Liver (tissue), 8 donors: ENCODE measurements at regions not wholly inside any gene's neighbourhood (a gene's known extent, or its start where the extent isn't known, plus 50 kb on each side); places are given as distances from the start of the nearest gene placed in this dataset.

Source experiments
- DNase-seq: peaks from one replicate; pipeline ENCODE4 v3.0.0-alpha.2; 2017; ENCODE audit warnings: low spot score
- H3K27ac ChIP-seq, 2 donors: one replicate each; pipeline ENCODE4 v1.7.0; 2013; ENCODE audit warnings: inconsistent platforms in 2 of 2, low read length in 2 of 2, control low read depth in 1 of 2, low read depth in 1 of 2, mild to moderate bottlenecking in 1 of 2
- H3K27me3 ChIP-seq, 4 donors: one replicate each; pipeline versions ENCODE4 v1.6.1 to v1.7.0; 2013; ENCODE audit warnings: low read length in 3 of 4, inconsistent platforms in 1 of 4, mild to moderate bottlenecking in 1 of 4, moderate library complexity in 1 of 4; ENCODE audit not compliant: control insufficient read depth in 4 of 4, insufficient read depth in 4 of 4
- H3K36me3 ChIP-seq, 4 donors: one replicate each; pipeline versions ENCODE4 v1.6.1 to v1.7.0; 2013; ENCODE audit warnings: low read length in 3 of 4, mild to moderate bottlenecking in 3 of 4, low read depth in 1 of 4, moderate library complexity in 1 of 4; ENCODE audit not compliant: control insufficient read depth in 4 of 4, insufficient read depth in 3 of 4
- H3K4me1 ChIP-seq, 4 donors: one replicate each; pipeline versions ENCODE4 v1.6.1 to v1.7.0; 2013; ENCODE audit warnings: low read length in 3 of 4, mild to moderate bottlenecking in 3 of 4, moderate library complexity in 1 of 4; ENCODE audit not compliant: control insufficient read depth in 4 of 4, insufficient read depth in 4 of 4
- H3K4me3 ChIP-seq, 3 donors: one replicate each; pipeline versions ENCODE4 v1.6.1 to v1.7.0; 2013; ENCODE audit warnings: low read length in 3 of 3, control low read depth in 1 of 3, low read depth in 1 of 3, mild to moderate bottlenecking in 1 of 3
- H3K9ac ChIP-seq, 2 donors: one replicate each; pipeline ENCODE4 v1.7.0; 2013; ENCODE audit warnings: low read length in 2 of 2, mild to moderate bottlenecking in 2 of 2, moderate library complexity in 2 of 2, control low read depth in 1 of 2, low read depth in 1 of 2
- H3K9me3 ChIP-seq, 4 donors: one replicate each; pipeline versions ENCODE4 v1.6.1 to v1.7.0; 2013; ENCODE audit warnings: low read length in 3 of 4; ENCODE audit not compliant: control insufficient read depth in 4 of 4
- EGR1 ChIP-seq, 2 donors: IDR thresholded peaks; 2 replicates each; pipeline ENCODE4 v1.6.1; 2016 to 2018; ENCODE audit warnings: antibody characterized with exemption in 2 of 2, low read depth in 2 of 2
- FOXA1 ChIP-seq: IDR thresholded peaks from 2 replicates; pipeline ENCODE4 v1.6.1; 2016; ENCODE audit warnings: antibody characterized with exemption
- FOXA2 ChIP-seq: IDR thresholded peaks from 2 replicates; pipeline ENCODE4 v1.6.1; 2016; ENCODE audit warnings: antibody characterized with exemption
- GABPA ChIP-seq, 2 donors: IDR thresholded peaks in 1 of 2; conservative IDR thresholded peaks in 1 of 2; 2 replicates each; pipeline ENCODE4 v1.6.1; 2016; ENCODE audit warnings: antibody characterized with exemption in 2 of 2, mild to moderate bottlenecking in 1 of 2, moderate library complexity in 1 of 2
- RAD21 ChIP-seq, 2 donors: IDR thresholded peaks; 2 replicates each; pipeline ENCODE4 v1.6.1; 2016; ENCODE audit warnings: antibody characterized with exemption in 2 of 2, mild to moderate bottlenecking in 2 of 2
- RXRA ChIP-seq, 2 donors: IDR thresholded peaks; 2 replicates each; pipeline ENCODE4 v1.6.1; 2017 to 2018; ENCODE audit warnings: antibody characterized with exemption in 2 of 2, mild to moderate bottlenecking in 1 of 2
- SP1 ChIP-seq: IDR thresholded peaks from 2 replicates; pipeline ENCODE4 v1.6.1; 2018; ENCODE audit warnings: antibody characterized with exemption, mild to moderate bottlenecking
- TAF1 ChIP-seq: conservative IDR thresholded peaks from 2 replicates; pipeline ENCODE4 v1.6.1; 2016; ENCODE audit warnings: antibody characterized with exemption, mild to moderate bottlenecking
- WGBS: extraction: QIAGEN DNeasy Blood & Tissue Kit; methylation state at CpG from one replicate; pipeline ENCODE4 v1.1.7; 2013; 5-methylcytosine and 5-hydroxymethylcytosine counted together
- TF ChIP-seq, protein P1 (sequence below): IDR thresholded peaks from 2 replicates; pipeline ENCODE4 v1.6.1; 2016; ENCODE audit warnings: antibody characterized with exemption, mild to moderate bottlenecking
- TF ChIP-seq, protein P2 (sequence below): IDR thresholded peaks from 2 replicates; pipeline ENCODE4 v1.6.1; 2016; ENCODE audit warnings: antibody characterized with exemption
- TF ChIP-seq, protein P3 (sequence below): IDR thresholded peaks from 2 replicates; pipeline ENCODE4 v1.6.1; 2016; ENCODE audit warnings: antibody characterized with exemption
- TF ChIP-seq, protein P4 (sequence below): IDR thresholded peaks from 2 replicates; pipeline ENCODE4 v1.6.1; 2016; ENCODE audit warnings: antibody characterized with exemption
- TF ChIP-seq, protein P5 (sequence below): fragments of 150-350 bp; IDR thresholded peaks from 2 replicates; pipeline ENCODE4 v1.5.1; 2017; ENCODE audit warnings: improper control_type of control experiment, low read depth, low read length; ENCODE audit not compliant: missing input control
- donor health status: healthy.
- donor health status: healthy.
- donor health status: healthy.
- donor health status: healthy.
- donor health status: healthy.

DNA sequence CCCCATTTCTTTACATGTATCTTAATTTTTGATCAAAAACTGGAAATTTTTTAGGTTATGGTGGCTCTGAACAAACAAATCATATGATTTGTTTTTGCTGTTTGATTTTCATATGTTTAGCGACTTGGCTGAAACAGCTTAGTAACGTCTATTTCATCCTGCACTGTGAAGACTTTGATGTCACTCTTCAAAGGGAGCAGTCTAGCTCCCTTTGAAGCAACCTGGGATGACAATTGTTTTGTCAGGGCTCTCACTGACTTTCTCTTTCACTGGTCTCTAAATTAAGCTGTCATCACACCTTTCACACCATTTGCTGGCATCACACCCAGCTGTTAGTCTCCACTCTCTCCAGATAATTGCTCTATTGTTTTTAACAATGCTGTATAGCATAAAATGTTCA is 896.9 kb downstream of the IGSF11 start:
- H3K27ac ChIP-seq = no peak overlapping the region
- WGBS = 53% methylated on average over 2 of the region's 2 CpGs
- H3K9me3 ChIP-seq = peaks cover 0 to 2% (median 1%) of the 10 kb centered on the region in 4 donors
- H3K4me1 ChIP-seq = no peaks in the 10 kb centered on the region
- no peak overlapping the region for H3K4me3 ChIP-seq
- H3K9ac ChIP-seq = no peak overlapping the region
- no peak for DNase-seq
- no peaks in the 10 kb centered on the region for H3K36me3 ChIP-seq
- TF ChIP-seq RAD21 (IDR thresholded peaks at IDR 0.05) = no peak
- TF ChIP-seq FOXA2 = no peak
- no peak for TF ChIP-seq EGR1 (IDR thresholded peaks at IDR 0.05; ENCODE audit: low read depth in 2 of 2)
- TF ChIP-seq, protein P1, sequence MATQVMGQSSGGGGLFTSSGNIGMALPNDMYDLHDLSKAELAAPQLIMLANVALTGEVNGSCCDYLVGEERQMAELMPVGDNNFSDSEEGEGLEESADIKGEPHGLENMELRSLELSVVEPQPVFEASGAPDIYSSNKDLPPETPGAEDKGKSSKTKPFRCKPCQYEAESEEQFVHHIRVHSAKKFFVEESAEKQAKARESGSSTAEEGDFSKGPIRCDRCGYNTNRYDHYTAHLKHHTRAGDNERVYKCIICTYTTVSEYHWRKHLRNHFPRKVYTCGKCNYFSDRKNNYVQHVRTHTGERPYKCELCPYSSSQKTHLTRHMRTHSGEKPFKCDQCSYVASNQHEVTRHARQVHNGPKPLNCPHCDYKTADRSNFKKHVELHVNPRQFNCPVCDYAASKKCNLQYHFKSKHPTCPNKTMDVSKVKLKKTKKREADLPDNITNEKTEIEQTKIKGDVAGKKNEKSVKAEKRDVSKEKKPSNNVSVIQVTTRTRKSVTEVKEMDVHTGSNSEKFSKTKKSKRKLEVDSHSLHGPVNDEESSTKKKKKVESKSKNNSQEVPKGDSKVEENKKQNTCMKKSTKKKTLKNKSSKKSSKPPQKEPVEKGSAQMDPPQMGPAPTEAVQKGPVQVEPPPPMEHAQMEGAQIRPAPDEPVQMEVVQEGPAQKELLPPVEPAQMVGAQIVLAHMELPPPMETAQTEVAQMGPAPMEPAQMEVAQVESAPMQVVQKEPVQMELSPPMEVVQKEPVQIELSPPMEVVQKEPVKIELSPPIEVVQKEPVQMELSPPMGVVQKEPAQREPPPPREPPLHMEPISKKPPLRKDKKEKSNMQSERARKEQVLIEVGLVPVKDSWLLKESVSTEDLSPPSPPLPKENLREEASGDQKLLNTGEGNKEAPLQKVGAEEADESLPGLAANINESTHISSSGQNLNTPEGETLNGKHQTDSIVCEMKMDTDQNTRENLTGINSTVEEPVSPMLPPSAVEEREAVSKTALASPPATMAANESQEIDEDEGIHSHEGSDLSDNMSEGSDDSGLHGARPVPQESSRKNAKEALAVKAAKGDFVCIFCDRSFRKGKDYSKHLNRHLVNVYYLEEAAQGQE = no peak
- no peaks in the 10 kb centered on the region for H3K27me3 ChIP-seq

DNA sequence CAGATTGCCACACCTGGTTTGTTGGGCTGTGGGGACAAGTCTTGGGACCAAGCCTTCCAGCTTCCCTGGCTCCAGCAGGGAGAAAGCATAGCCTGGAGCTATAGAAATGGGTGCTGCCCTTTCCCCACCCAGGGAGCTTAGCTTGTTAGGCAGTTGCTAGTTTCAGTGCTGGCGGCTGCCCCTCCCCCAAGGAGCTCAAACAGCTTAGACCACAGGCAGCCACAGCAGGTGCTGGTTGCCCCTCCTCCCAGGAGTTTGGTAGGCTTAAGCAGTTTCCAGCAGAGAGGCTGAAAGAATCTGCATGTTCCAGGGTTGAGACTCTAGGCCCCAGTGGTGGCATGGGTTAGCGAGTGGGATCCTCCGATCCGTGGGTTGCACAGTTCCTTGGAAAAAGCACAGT is 889.7 kb downstream of the IGSF11 start:
- TF ChIP-seq RAD21 (IDR thresholded peaks at IDR 0.05) (no peak), FOXA1 (no peak), FOXA2 (no peak), EGR1 (IDR thresholded peaks at IDR 0.05; ENCODE audit: low read depth in 2 of 2) (no peak), SP1 (no peak), RXRA (IDR thresholded peaks at IDR 0.05) (no peak), TAF1 (no peak), GABPA (IDR thresholded peaks at IDR 0.05 in 1 of 2, conservative IDR thresholded peaks at IDR 0.05 in 1 of 2) (no peak)
- TF ChIP-seq, protein P2, sequence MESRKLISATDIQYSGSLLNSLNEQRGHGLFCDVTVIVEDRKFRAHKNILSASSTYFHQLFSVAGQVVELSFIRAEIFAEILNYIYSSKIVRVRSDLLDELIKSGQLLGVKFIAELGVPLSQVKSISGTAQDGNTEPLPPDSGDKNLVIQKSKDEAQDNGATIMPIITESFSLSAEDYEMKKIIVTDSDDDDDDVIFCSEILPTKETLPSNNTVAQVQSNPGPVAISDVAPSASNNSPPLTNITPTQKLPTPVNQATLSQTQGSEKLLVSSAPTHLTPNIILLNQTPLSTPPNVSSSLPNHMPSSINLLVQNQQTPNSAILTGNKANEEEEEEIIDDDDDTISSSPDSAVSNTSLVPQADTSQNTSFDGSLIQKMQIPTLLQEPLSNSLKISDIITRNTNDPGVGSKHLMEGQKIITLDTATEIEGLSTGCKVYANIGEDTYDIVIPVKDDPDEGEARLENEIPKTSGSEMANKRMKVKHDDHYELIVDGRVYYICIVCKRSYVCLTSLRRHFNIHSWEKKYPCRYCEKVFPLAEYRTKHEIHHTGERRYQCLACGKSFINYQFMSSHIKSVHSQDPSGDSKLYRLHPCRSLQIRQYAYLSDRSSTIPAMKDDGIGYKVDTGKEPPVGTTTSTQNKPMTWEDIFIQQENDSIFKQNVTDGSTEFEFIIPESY = no peak
- TF ChIP-seq, protein P3, sequence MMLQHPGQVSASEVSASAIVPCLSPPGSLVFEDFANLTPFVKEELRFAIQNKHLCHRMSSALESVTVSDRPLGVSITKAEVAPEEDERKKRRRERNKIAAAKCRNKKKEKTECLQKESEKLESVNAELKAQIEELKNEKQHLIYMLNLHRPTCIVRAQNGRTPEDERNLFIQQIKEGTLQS = no peak
- TF ChIP-seq, protein P4, sequence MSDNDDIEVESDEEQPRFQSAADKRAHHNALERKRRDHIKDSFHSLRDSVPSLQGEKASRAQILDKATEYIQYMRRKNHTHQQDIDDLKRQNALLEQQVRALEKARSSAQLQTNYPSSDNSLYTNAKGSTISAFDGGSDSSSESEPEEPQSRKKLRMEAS = no peak
- TF ChIP-seq, protein P1 = no peak
- TF ChIP-seq, protein P5, sequence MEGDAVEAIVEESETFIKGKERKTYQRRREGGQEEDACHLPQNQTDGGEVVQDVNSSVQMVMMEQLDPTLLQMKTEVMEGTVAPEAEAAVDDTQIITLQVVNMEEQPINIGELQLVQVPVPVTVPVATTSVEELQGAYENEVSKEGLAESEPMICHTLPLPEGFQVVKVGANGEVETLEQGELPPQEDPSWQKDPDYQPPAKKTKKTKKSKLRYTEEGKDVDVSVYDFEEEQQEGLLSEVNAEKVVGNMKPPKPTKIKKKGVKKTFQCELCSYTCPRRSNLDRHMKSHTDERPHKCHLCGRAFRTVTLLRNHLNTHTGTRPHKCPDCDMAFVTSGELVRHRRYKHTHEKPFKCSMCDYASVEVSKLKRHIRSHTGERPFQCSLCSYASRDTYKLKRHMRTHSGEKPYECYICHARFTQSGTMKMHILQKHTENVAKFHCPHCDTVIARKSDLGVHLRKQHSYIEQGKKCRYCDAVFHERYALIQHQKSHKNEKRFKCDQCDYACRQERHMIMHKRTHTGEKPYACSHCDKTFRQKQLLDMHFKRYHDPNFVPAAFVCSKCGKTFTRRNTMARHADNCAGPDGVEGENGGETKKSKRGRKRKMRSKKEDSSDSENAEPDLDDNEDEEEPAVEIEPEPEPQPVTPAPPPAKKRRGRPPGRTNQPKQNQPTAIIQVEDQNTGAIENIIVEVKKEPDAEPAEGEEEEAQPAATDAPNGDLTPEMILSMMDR = no peak
- 81% methylated on average over 4 of the region's 4 CpGs for WGBS
- DNase-seq = no peak
- no peaks in the 10 kb centered on the region for H3K36me3 ChIP-seq
- H3K4me1 ChIP-seq = no peaks in the 10 kb centered on the region
- peaks cover 0 to 2% (median 0%) of the 10 kb centered on the region in 4 donors for H3K9me3 ChIP-seq
- H3K27me3 ChIP-seq = no peaks in the 10 kb centered on the region
- H3K9ac ChIP-seq = no peak overlapping the region
- no peak overlapping the region for H3K4me3 ChIP-seq
- H3K27ac ChIP-seq = no peak overlapping the region
